Colon (tissue), 2 donors: ENCODE measurements at regions not wholly inside any gene's neighbourhood (a gene's known extent, or its start where the extent isn't known, plus 50 kb on each side); places are given as distances from the start of the nearest gene placed in this dataset.
"Not testable (repeated sequence)": the region's sequence is repeated elsewhere in the genome, so short reads cannot be mapped to it uniquely, and the experiment has no call there.

Experiments
- FAIRE-seq: peaks from 2 replicates; lab custom pipeline; 2012; peaks lifted over from hg19 to GRCh38; lab: Jason Lieb, UNC
- donor health status: control.
- donor health status: control.

DNA sequence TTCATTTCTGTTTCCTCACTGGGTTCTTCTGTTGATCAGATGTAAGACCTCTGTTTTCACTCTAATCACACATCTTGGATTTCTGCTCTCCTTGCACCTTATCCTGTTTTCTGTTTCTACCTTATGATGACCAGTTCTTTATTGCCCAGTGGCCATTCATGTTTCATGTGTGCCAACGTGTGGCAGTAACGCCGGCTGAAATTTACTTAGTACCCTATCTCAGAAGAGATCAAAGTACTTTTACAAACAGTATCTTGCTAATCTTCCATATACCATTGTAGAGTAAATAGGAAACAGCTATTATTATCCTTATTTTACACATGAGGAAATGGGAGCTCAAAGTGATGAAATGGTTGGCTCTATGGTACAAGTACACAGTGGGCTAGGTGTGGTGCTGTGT is 74.0 kb downstream of the GATA3 start:
- no peak for FAIRE-seq

DNA sequence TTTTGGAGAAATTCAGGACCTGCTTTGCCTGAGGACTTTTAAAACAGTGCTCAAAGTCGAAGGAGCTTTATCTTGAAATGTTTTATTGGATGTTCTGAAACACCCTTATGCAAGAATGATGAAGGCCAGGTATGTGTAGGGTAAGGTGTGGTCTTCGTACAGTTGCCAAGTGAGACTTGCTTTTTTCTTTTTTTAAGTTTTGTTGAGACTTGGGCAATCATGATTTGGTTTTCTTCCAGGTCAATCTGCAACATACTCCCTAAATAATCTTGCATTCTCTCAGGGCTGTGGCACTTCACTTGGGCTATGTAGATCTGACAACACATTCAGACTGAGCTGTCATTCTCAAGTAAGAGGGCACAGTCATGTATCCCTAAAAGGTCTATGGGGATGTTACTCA is 75.0 kb downstream of the GATA3 start:
- FAIRE-seq = no peak

- FAIRE-seq = no peak
Observed at GRCh38 chr10:8130973-8131911, 76.8 kb downstream of the GATA3 start.

GRCh38 chr10:8133146-8133545 is 78.7 kb downstream of the GATA3 start:
- FAIRE-seq = no peak

GRCh38 chr10:8136736-8137135 is 82.2 kb downstream of the GATA3 start:
- FAIRE-seq = no peak

- FAIRE-seq = no peak
Observed at GRCh38 chr10:8137272-8137681, 82.8 kb downstream of the GATA3 start.

GRCh38 chr10:8137726-8138125 is 83.2 kb downstream of the GATA3 start:
- no peak for FAIRE-seq

DNA sequence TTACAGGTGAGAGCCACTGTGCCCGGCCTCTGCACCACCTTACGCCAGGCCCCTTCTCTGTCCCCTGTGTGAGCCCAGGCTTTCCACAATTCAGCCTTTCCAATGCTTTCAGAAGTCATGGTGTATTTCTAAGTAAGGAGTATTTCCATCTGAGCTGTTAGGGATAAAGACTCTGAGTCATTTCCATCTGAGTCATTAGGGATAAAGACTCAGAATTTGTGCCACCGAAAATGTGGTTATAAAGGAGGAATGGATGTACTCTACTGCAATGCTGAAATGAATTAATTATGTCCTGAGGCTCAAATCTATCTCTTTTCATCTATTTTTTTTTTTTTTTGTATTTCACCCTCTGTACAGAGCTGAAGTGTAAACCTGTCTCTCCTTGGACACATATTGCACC is 84.0 kb downstream of the GATA3 start:
- no peak for FAIRE-seq

DNA sequence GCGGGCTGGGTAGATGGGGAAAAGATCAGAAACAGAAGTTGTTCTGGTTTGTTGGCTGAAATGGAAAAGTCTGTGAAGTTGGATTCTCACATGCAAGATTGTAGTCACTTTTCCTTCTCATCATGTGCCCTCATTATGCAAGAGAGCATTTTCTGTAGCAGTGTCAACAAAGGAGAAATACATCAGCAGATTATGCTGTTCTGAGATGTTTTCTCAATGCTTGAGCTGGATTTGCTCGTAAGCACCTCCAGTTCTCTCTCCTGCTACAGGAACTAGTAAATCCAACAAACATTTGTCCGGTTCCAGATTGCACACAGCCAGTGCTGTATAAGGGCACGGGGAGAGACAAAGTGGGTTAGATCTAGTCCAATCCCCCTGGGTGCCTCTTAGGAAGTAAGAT is 90.0 kb downstream of the GATA3 start:
- no peak for FAIRE-seq

DNA sequence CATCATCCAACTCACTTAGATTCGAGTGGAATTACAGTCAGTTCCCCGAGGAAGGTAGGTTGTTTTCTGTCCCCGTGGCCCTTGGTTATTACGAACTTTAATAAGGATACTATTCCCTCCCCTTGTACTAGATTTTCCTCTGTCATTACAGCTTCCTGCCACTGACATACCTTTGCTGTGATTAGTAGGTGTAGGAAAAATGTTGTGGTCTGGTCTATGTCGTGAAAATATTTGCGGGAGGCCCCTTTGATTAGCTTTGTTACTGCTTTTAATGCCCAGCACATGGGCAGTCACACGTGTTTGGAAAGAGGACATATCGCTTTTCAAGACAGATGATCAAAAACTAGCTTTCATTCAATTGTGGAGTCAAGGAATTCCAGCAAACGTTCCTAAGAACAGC is 92.2 kb downstream of the GATA3 start:
- FAIRE-seq = no peak

DNA sequence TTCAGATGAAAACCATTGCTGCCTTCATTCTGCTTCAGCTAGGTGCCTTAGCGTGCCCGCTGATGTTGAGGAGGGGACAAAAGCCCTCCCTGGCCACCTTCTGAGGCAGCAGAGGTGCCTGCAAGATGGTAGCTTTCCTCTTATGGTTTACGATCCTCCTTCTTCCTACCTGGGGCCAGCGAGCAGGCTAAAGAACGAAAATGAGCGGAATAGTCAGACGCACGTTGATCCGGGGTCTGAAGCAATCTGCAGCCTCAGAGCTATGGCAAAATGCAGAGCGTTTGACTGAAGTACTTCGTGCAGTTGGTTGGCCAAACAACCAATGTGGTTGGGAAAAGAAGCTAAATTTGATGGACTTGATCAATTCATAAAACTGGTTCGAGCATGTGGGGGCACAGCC is 95.5 kb downstream of the GATA3 start:
- no peak for FAIRE-seq

DNA sequence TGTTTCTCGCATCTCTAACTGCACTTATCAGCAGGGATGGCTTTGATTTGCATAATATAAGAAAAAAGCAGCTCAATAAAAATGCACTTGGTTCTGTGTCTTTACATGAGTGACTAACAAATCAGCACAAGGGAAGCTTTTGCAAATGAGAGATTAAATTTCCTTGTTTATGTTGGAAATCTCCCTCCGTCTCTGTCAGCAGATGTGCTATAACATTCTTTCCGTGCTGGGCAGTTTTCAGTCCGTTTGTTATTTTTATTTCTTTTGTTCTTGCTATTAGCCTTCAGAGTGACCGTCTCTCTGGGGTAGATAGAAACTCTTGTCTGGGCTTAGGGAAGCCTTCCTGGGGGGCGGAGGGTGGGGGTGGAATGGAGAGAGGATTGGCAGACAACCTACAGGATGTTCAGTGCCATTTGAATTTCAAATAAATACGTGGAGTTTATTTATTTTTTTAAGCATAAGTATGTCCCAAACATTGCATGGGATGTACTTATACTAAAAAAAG is 96.0 kb downstream of the GATA3 start:
- FAIRE-seq = no peak

GRCh38 chr10:8151086-8151485 is 96.6 kb downstream of the GATA3 start:
- FAIRE-seq = no peak

DNA sequence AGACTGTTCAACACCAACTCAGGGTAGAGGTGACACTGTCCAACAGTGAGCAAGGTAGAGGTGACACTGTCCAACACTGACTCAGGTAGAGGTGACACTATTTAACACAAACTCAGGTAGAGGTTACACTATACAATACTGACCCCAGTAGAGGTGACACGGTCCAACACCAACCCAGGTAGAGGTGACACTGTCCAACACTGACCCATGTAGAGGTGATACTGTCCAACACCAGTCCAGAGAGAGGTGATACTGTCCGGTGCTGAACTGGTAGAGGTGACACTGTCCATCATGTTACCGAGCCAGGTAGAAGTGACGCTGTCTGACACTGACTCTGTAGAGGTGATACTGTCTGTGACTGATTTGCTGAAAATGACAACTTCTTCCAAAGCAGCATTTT is 102.4 kb downstream of the GATA3 start:
- FAIRE-seq = no peak

GRCh38 chr10:8158193-8159071 is 103.9 kb downstream of the GATA3 start:
- FAIRE-seq = no peak

- no peak for FAIRE-seq
Observed at GRCh38 chr10:8159341-8160165, 105.1 kb downstream of the GATA3 start.

DNA sequence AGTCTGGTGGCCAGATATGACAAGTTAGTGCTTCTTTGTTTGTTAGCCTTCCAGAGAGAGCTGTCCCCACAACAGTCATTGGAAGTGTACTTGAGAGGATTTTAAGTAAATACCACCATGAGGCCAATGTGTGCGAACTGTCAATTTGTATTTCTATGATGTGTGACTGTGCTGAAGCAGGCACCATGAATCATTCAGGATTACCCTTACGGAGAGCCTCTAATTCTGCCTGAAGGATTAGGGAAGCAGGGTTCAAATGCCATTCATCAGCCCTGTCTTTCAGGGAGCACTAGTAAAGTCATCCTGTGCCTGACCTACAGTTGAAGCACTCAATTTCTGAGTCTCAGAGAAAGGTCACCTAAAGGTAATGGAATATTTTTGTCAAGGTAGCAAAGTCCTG is 109.3 kb downstream of the GATA3 start:
- no peak for FAIRE-seq

DNA sequence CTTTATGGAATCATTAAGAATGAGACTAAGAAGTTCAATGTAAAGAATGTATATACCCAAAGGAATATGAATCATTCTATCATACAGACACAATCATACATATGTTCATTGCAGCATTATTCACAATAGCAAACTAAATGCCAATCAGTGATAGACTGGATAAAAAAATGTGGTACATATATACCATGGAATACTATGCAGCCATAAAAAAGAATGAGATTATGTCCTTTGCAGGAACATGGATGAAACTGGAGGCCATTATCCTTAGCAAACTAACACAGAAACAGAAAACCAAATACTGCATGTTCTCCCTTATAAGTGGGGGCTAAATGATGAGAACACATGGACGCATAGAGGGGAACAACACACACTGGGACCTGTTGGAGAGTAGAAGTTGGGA is 110.2 kb downstream of the GATA3 start:
- FAIRE-seq = not testable (repeated sequence)

- no peak for FAIRE-seq
Observed at GRCh38 chr10:8168836-8169235, 114.3 kb downstream of the GATA3 start.

GRCh38 chr10:8171008-8171407 is 116.5 kb downstream of the GATA3 start:
- FAIRE-seq = no peak

DNA sequence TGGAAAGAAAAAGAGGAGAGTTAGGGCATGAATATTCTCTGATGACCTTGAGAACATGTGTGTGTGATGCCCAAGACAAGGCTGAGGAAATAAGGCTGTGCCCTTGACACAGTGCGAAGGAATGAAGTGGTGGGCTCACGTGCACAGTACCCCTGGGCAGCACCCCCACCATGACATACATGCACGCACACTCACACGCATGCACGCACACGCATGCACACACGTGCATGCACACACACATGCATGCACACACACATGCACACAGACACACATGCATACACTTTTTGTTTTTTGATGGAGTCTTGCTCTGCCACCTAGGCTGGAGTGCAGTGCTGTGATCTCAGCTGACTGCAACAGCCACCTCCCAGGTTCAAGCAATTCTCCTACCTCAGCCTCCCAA is 118.1 kb downstream of the GATA3 start:
- no peak for FAIRE-seq

DNA sequence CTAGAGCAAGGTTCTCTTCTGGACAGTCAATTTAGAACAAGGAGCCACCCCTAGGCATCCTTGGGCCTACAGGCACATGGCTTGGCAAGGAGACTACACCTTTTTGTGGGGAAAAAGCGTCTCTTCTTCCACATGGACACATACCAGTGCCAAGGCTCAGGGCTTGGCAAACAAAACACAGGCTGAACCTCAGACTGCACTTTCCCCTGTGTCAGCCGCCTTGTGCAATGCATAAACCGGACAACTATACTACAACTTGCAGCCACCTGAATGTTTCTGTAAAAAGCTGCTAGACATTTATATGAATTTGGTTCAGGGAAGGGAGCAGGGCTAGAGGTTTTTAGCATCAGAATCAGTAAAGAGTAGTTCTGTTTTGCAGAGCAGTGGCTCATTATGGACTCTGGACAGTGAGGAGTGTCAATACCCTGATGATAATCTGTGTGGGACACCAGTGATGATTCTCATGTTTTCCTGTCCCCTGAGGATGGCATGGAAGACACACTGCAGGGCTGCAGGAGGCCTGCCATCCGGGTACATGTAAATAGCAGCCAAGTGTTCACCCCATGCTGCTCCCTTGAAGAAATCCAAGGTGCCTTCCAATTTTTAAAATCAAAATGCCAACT is 118.9 kb downstream of the GATA3 start:
- FAIRE-seq = no peak
